PC-3 (cell line): ENCODE measurements at regions not wholly inside any gene's neighbourhood (a gene's known extent, or its start where the extent isn't known, plus 50 kb on each side); places are given as distances from the start of the nearest gene placed in this dataset.

Experiments
- ATAC-seq: fragments of 200-7000 bp; cut with Tn5 transposase; 2 replicates; pipeline ENCODE4 v1.9.1; 2020; ENCODE audit warnings: mild to moderate bottlenecking, moderate library complexity
- BruUV-seq: library from RNA; stranded (reverse); fragments of 400-500 nt; replicated peaks from 2 replicates; lab custom pipeline; 2021; lab: Mats Ljungman, UMichigan
- CTCF ChIA-PET: fragments of 300-600 bp; sonication (Branson Sonifier 250); formaldehyde crosslinking; loops from one replicate; lab custom pipeline; 2022; ENCODE audit warnings: antibody characterized with exemption; lab: Charles Lee
- POLR2A ChIA-PET: fragments of 300-600 bp; sonication (Branson Sonifier 250); formaldehyde crosslinking; loops from one replicate; lab custom pipeline; 2022; ENCODE audit warnings: antibody characterized with exemption; ENCODE audit not compliant: unreplicated experiment; lab: Charles Lee
- DNase-seq: peaks from one replicate; pipeline ENCODE4 v3.0.0-alpha.2; 2015
- H2AFZ ChIP-seq: fragments of 300-600 bp; sonication (generic); 2 replicates; pipeline ENCODE4 v1.6.0; 2016; ENCODE audit warnings: antibody characterized with exemption, low read length
- H3F3A ChIP-seq: fragments of 300-600 bp; sonication (generic); one replicate; pipeline ENCODE4 v1.6.0; 2017; ENCODE audit warnings: antibody characterized with exemption, low read length, control low read depth, mild to moderate bottlenecking; ENCODE audit not compliant: unreplicated experiment
- H3K27ac ChIP-seq: fragments of 300-600 bp; sonication (generic); 2 replicates; pipeline ENCODE4 v1.5.1; 2016; ENCODE audit warnings: mild to moderate bottlenecking, low read length
- H3K27me3 ChIP-seq: fragments of 300-600 bp; sonication (generic); 2 replicates; pipeline ENCODE4 v1.6.1; 2016; ENCODE audit warnings: low read length, mixed read lengths
- H3K36me3 ChIP-seq: fragments of 300-600 bp; sonication (generic); 2 replicates; pipeline ENCODE4 v1.6.1; 2016; ENCODE audit warnings: low read depth, mixed run types, low read length, mixed read lengths
- H3K4me1 ChIP-seq: fragments of 300-600 bp; sonication (generic); 2 replicates; pipeline ENCODE4 v1.5.1; 2016; ENCODE audit warnings: low read length; ENCODE audit not compliant: insufficient read depth
- H3K4me2 ChIP-seq: fragments of 300-600 bp; sonication (generic); 2 replicates; pipeline ENCODE4 v1.6.0; 2016; ENCODE audit warnings: low read length
- H3K4me3 ChIP-seq: fragments of 300-600 bp; sonication (generic); 2 replicates; pipeline ENCODE4 v1.5.1; 2016; ENCODE audit warnings: mild to moderate bottlenecking, low read length, mixed read lengths
- H3K79me2 ChIP-seq: fragments of 300-600 bp; sonication (generic); 2 replicates; pipeline ENCODE4 v1.6.1; 2017; ENCODE audit warnings: low read length, mixed read lengths
- H3K9ac ChIP-seq: fragments of 300-600 bp; sonication (generic); 2 replicates; pipeline ENCODE4 v1.6.0; 2016; ENCODE audit warnings: mild to moderate bottlenecking, low read length
- H3K9me2 ChIP-seq: fragments of 300-600 bp; sonication (generic); replicated peaks from 2 replicates; pipeline ENCODE4 v1.6.1; 2016; ENCODE audit warnings: mixed run types, low read length, mixed read lengths
- H3K9me3 ChIP-seq: fragments of 300-600 bp; sonication (generic); 2 replicates; pipeline ENCODE4 v1.6.1; 2016; ENCODE audit warnings: low read length, mixed read lengths
- H4K20me1 ChIP-seq: fragments of 300-600 bp; sonication (generic); 2 replicates; pipeline ENCODE4 v1.6.1; 2016; ENCODE audit warnings: low read length, mixed read lengths
- CTCF ChIP-seq: fragments of 300-600 bp; sonication (generic); conservative IDR thresholded peaks from 2 replicates; pipeline ENCODE4 v1.5.1; 2017; ENCODE audit warnings: antibody characterized with exemption, low read depth, mild to moderate bottlenecking, low read length
- EZH2 ChIP-seq: fragments of 300-600 bp; sonication (generic); IDR thresholded peaks from one replicate; pipeline ENCODE4 v1.6.1; 2017; ENCODE audit warnings: antibody characterized with exemption, mild to moderate bottlenecking, low read length; ENCODE audit not compliant: unreplicated experiment
- EZH2phosphoT487 ChIP-seq: fragments of 300-600 bp; sonication (generic); IDR thresholded peaks from 2 replicates; pipeline ENCODE4 v1.6.1; 2018; ENCODE audit warnings: mild to moderate bottlenecking, antibody characterized with exemption, low read length, borderline replicate concordance
- intact Hi-C: fragments of 100-400 bp; cut with micrococcal nuclease; formaldehyde crosslinking; loops from 2 replicates; pipeline ENCODE4 v1.9.0; 2023

GRCh38 chr14:85459361-85460000, 70.5 kb upstream of the FLRT2 start:
- Histone ChIP-seq H3K27me3 (no peaks in the 10 kb centered on the region), H3K9me3 (no peaks in the 10 kb centered on the region; the same call in 1 of the 2 replicates), H3K9me2 (no peaks in the 10 kb centered on the region), H4K20me1 (no peaks in the 10 kb centered on the region), H2AFZ (no peak overlapping the region), H3K4me2 (no peak overlapping the region), H3K4me1 (no peaks in the 10 kb centered on the region), H3K27ac (no peak overlapping the region), H3K79me2 (no peaks in the 10 kb centered on the region), H3K36me3 (no peaks in the 10 kb centered on the region), H3K4me3 (no peak overlapping the region), H3K9ac (no peak overlapping the region), H3F3A (no peaks in the 10 kb centered on the region)
- no peak for DNase-seq
- ChIA-PET CTCF (no interaction called here), POLR2A (no interaction called here)
- TF ChIP-seq EZH2: no peak
- no peak for TF ChIP-seq EZH2phosphoT487
- TF ChIP-seq CTCF: no peak
- intact Hi-C loops: no loop called here
- BruUV-seq: no TSS peak
- ATAC-seq: no peak

- Histone ChIP-seq H3K4me1 (no peaks in the 10 kb centered on the region), H3K9me2 (no peaks in the 10 kb centered on the region), H4K20me1 (no peaks in the 10 kb centered on the region), H3K4me3 (no peak overlapping the region), H3K79me2 (no peaks in the 10 kb centered on the region), H3K4me2 (no peak overlapping the region), H3K9ac (no peak overlapping the region), H3K36me3 (no peaks in the 10 kb centered on the region), H2AFZ (no peak overlapping the region), H3K27me3 (no peaks in the 10 kb centered on the region), H3F3A (no peaks in the 10 kb centered on the region), H3K27ac (no peak overlapping the region), H3K9me3 (no peaks in the 10 kb centered on the region; the same call in 1 of the 2 replicates)
- POLR2A ChIA-PET: no interaction called here
- TF ChIP-seq EZH2 (no peak), EZH2phosphoT487 (no peak), CTCF (no peak)
- intact Hi-C loops: no loop called here
- CTCF ChIA-PET: no interaction called here
- DNase-seq (no peak), ATAC-seq (no peak)
- BruUV-seq: no TSS peak
Measured at GRCh38 chr14:85461432-85462133, 68.4 kb upstream of the FLRT2 start.

- no peak for ATAC-seq
Measured at GRCh38 chr14:85463512-85463911, 66.4 kb upstream of the FLRT2 start.

More at GRCh38 chr14:85463512-85463911, 66.4 kb upstream of the FLRT2 start:
- CTCF ChIA-PET: no interaction called here
- Histone ChIP-seq H3K9me2 (no peaks in the 10 kb centered on the region), H2AFZ (no peak overlapping the region), H3K4me3 (no peak overlapping the region), H3K9ac (no peak overlapping the region), H3K27ac (no peak overlapping the region), H3K4me2 (no peak overlapping the region), H3K27me3 (no peaks in the 10 kb centered on the region), H3K79me2 (no peaks in the 10 kb centered on the region), H3K9me3 (no peaks in the 10 kb centered on the region; the same call in 1 of the 2 replicates), H3F3A (no peaks in the 10 kb centered on the region), H4K20me1 (no peaks in the 10 kb centered on the region), H3K4me1 (no peaks in the 10 kb centered on the region), H3K36me3 (no peaks in the 10 kb centered on the region)
- DNase-seq: no peak
- intact Hi-C loops: no loop called here
- POLR2A ChIA-PET: no interaction called here
- TF ChIP-seq EZH2phosphoT487 (no peak), EZH2 (no peak), CTCF (no peak)
- BruUV-seq: no TSS peak
